Ascending aorta (tissue), 2 donors: ENCODE measurements at regions not wholly inside any gene's neighbourhood (a gene's known extent, or its start where the extent isn't known, plus 50 kb on each side); places are given as distances from the start of the nearest gene placed in this dataset.

Experiments
- DNase-seq, 2 donors: peaks; one replicate each; pipeline ENCODE4 v3.0.0-alpha.2; 2019; ENCODE audit warnings: low spot score in 2 of 2
- H3K27ac ChIP-seq, 2 donors: fragments of 200-600 bp; sonication (generic); one replicate each; pipeline ENCODE4 v1.5.1; 2016 to 2017; ENCODE audit warnings: mild to moderate bottlenecking in 1 of 2
- H3K27me3 ChIP-seq: fragments of 200-600 bp; sonication (generic); one replicate; pipeline ENCODE4 v1.5.1; 2017
- H3K36me3 ChIP-seq, 2 donors: fragments of 200-600 bp; sonication (generic); one replicate each; pipeline ENCODE4 v1.5.1; 2016
- H3K4me1 ChIP-seq, 2 donors: fragments of 200-600 bp; sonication (generic); one replicate each; pipeline ENCODE4 v1.5.1; 2016 to 2017; ENCODE audit warnings: mild to moderate bottlenecking in 1 of 2
- H3K4me3 ChIP-seq, 2 donors: fragments of 200-600 bp; sonication (generic); one replicate each; pipeline ENCODE4 v1.5.1; 2016 to 2017; ENCODE audit warnings: mild to moderate bottlenecking in 1 of 2
- H3K9me3 ChIP-seq, 2 donors: fragments of 200-600 bp; sonication (generic); one replicate each; pipeline ENCODE4 v1.5.1; 2016
- intact Hi-C: fragments of 100-400 bp; cut with DNase I; formaldehyde crosslinking; loops from one replicate; pipeline ENCODE4 v1.15.1; 2023
- TF ChIP-seq, protein P1 (sequence below), 3 experiments: fragments of 200-600 bp in 2 of 3; fragments of 450-650 bp in 1 of 3; sonication (generic) in 2 of 3; IDR thresholded peaks; one replicate each; pipeline ENCODE4 v1.5.1; 2016 to 2019; ENCODE audit warnings: antibody characterized with exemption in 3 of 3, mild to moderate bottlenecking in 1 of 3, moderate library complexity in 1 of 3

DNA sequence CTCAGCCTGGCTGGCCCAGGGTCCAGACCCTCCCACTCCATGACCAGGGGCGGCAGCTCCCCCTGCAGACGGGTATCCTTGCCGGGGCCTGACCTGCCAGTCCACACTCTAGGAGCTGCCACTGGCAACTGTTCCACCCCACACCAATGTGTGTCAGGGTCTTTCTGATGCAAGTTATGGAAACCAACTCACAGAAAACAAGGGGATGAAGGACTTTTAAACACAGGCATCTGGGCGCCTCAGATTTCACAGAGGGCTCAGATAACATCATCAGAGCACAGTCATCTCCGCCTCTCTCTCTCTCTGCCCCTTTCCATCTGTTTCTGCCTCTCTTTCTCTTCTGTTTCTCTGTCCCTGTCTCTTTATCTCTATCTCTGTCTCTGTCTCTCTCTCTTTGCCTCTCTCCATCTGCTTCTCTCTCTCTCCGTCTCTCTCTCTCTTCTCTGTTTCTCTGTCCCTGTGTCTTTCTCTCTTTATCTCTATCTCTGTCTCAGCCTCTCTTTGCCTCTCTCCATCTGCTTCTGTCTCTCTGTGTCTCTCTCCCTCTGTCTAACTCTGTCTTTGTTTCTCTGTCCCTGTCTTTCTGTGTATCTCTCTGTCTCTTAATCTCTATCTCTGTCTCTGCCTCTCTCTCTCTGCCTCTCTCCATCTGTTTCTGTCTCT, 67.4 kb upstream of the FBRSL1 start:
- H3K4me1 ChIP-seq, result no peaks in the 10 kb centered on the region
- no peaks in the 10 kb centered on the region for H3K36me3 ChIP-seq
- no peak for DNase-seq
- TF ChIP-seq, protein P1, sequence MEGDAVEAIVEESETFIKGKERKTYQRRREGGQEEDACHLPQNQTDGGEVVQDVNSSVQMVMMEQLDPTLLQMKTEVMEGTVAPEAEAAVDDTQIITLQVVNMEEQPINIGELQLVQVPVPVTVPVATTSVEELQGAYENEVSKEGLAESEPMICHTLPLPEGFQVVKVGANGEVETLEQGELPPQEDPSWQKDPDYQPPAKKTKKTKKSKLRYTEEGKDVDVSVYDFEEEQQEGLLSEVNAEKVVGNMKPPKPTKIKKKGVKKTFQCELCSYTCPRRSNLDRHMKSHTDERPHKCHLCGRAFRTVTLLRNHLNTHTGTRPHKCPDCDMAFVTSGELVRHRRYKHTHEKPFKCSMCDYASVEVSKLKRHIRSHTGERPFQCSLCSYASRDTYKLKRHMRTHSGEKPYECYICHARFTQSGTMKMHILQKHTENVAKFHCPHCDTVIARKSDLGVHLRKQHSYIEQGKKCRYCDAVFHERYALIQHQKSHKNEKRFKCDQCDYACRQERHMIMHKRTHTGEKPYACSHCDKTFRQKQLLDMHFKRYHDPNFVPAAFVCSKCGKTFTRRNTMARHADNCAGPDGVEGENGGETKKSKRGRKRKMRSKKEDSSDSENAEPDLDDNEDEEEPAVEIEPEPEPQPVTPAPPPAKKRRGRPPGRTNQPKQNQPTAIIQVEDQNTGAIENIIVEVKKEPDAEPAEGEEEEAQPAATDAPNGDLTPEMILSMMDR (IDR thresholded peaks at IDR 0.05), result no peak
- no peaks in the 10 kb centered on the region for H3K9me3 ChIP-seq
- H3K27me3 ChIP-seq, result no peaks in the 10 kb centered on the region
- intact Hi-C loops, result no loop called here
- no peak overlapping the region for H3K27ac ChIP-seq
- H3K4me3 ChIP-seq, result no peak overlapping the region

DNA sequence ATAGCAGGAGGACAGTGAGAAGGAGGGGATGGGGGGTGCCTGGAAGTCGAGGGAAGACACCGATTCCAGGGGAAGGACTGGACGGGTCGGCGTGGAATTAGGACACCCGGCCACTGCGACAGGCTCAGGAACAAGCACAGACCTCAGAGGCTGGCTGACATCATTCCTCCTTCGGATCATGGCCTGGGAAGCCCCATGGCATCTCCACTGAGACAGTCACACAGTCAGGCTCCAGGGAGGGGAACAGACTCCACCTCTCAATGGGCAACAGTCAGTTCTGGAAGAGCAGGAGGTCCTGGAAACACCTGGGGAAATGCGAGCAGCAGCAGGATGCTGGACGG, 67.9 kb upstream of the FBRSL1 start:
- Histone ChIP-seq H3K36me3 (no peaks in the 10 kb centered on the region), H3K9me3 (no peaks in the 10 kb centered on the region), H3K4me1 (no peaks in the 10 kb centered on the region), H3K27me3 (no peaks in the 10 kb centered on the region), H3K4me3 (no peak overlapping the region), H3K27ac (no peak overlapping the region)
- TF ChIP-seq, protein P1 (IDR thresholded peaks at IDR 0.05), result no peak
- DNase-seq, result no peak
- intact Hi-C loops, result no loop called here

DNA sequence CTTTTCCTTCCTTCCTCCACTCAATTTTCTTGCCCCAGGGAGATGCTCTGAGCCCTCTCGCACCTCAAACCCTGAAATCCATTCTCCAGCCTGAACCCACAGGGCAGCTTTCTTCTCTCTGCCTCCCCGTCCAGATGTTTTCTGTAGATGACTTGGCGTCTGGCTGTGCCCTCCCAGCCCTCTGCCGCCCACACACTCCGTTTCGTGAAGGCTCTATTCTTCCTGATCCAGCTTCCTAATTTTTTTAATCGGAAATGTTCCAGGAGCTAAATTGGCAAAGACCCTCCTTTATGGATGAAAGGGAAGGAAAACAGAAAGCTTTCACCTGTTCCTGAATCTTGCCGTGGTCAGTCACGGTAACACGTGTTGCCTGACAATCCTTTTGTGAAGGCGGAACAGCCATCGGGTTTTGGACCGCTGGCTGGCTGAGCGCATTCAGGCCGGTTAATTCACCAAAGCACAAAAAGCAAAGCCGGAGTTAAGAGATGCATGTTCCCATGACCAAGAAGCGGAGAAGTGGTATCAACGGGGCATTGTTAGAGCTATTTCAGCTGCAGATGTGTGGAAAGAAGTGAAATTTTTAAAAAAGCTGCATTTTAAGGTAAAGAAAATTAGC, 70.2 kb upstream of the FBRSL1 start:
- intact Hi-C loops, result loop anchor here (10.0 kb wide), 1 partner anchor 105 kb away; no protein-coding TSS in a partner anchor
- no peak overlapping the region for H3K27ac ChIP-seq
- TF ChIP-seq, protein P1 (IDR thresholded peaks at IDR 0.05), result no peak
- H3K27me3 ChIP-seq, result no peaks in the 10 kb centered on the region
- no peaks in the 10 kb centered on the region for H3K36me3 ChIP-seq
- no peaks in the 10 kb centered on the region for H3K4me1 ChIP-seq
- no peak overlapping the region for H3K4me3 ChIP-seq
- H3K9me3 ChIP-seq, result no peaks in the 10 kb centered on the region
- DNase-seq, result no peak

DNA sequence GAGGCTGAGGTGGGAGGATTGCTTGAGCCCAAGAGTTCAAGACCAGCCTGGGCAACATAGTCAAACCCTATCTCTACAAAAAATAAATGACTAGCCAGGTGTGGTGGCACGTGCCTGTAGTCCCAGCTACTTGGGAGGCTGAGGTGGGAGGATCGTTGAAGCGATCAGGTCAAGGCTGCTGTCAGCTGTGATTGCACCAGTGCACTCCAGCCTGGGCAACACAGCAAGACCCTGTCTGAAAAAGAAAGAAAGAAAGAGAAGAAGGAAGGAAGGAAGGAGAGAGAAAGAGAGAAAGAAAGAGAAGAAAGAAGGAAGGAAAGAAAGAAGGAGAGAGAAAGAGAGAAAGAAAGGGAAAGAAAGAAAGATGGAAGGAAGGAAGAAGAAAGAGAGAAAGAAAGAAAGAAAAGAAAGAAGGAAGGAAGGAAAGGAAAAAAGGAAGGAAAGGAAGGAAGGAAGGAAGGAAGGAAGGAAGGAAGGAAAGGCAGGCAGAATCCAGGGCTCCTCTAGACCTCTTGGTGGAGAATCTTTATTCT, 71.5 kb upstream of the FBRSL1 start:
- H3K4me1 ChIP-seq, result no peaks in the 10 kb centered on the region
- intact Hi-C loops, result loop anchor here (10.0 kb wide), 1 partner anchor 106 kb away; no protein-coding TSS in a partner anchor
- no peaks in the 10 kb centered on the region for H3K27me3 ChIP-seq
- H3K9me3 ChIP-seq, result no peaks in the 10 kb centered on the region
- no peaks in the 10 kb centered on the region for H3K36me3 ChIP-seq
- TF ChIP-seq, protein P1 (IDR thresholded peaks at IDR 0.05), result no peak
- DNase-seq, result no peak
- no peak overlapping the region for H3K4me3 ChIP-seq
- H3K27ac ChIP-seq, result no peak overlapping the region

DNA sequence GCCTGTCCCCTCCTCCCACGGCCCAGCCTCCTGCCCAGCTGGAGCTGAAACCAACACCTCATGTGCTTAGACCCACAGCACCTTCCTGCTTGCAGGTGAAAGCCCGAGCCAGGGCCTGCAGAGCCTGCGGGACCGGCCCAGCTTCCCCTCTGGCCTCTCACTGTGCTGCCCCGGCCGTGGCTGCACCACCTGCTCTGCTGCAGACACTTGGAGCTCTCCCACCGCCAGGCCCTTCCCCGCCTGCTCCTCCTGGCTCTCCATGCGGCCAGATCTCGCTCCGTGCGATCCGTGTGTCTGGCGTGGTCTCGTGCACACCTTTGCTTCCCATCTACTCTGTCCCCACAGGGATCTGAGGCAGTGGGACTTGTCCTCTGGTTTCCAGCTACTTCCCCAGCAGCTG, 72.2 kb upstream of the FBRSL1 start:
- no peaks in the 10 kb centered on the region for H3K4me1 ChIP-seq
- no peaks in the 10 kb centered on the region for H3K27me3 ChIP-seq
- TF ChIP-seq, protein P1 (IDR thresholded peaks at IDR 0.05), result no peak
- no peaks in the 10 kb centered on the region for H3K36me3 ChIP-seq
- no peak overlapping the region for H3K27ac ChIP-seq
- DNase-seq, result no peak
- H3K9me3 ChIP-seq, result no peaks in the 10 kb centered on the region
- no peak overlapping the region for H3K4me3 ChIP-seq
- intact Hi-C loops, result loop anchor here (10.0 kb wide), 1 partner anchor 107 kb away; no protein-coding TSS in a partner anchor
